HL-60 (cell line): ENCODE measurements at regions not wholly inside any gene's neighbourhood (a gene's known extent, or its start where the extent isn't known, plus 50 kb on each side); places are given as distances from the start of the nearest gene placed in this dataset.

Experiments
- DNase-seq, 2 experiments: peaks; one replicate each; pipeline ENCODE4 v3.0.0-alpha.2; 2010 to 2020; ENCODE audit warnings: low read depth in 1 of 2, low spot score in 1 of 2
- H3K27ac ChIP-seq: fragments of 250-450 bp; sonication (Bioruptor Pico); replicated peaks from 2 replicates; pipeline ENCODE4 v1.5.1; 2020; ENCODE audit warnings: mild to moderate bottlenecking, moderate library complexity
- H3K27me3 ChIP-seq: fragments of 250-450 bp; sonication (Bioruptor Pico); 2 replicates; pipeline ENCODE4 v1.5.1; 2021; ENCODE audit warnings: mild to moderate bottlenecking, moderate library complexity; ENCODE audit not compliant: insufficient read depth, poor library complexity, severe bottlenecking
- H3K4me3 ChIP-seq: replicated peaks from 2 replicates; pipeline ENCODE4 v1.5.1; 2011; ENCODE audit warnings: mild to moderate bottlenecking, control low read depth, low read length; ENCODE audit not compliant: insufficient read depth
- CTCF ChIP-seq: IDR thresholded peaks from one replicate; pipeline ENCODE4 v1.5.1; 2011; ENCODE audit warnings: low read length, control low read depth, inconsistent platforms; ENCODE audit not compliant: insufficient read depth
- GABPA ChIP-seq: IDR thresholded peaks from 2 replicates; pipeline ENCODE4 v1.6.1; 2012; ENCODE audit warnings: low read depth
- POLR2AphosphoS5 ChIP-seq: IDR thresholded peaks from 2 replicates; pipeline ENCODE4 v1.6.1; 2012; ENCODE audit warnings: low read depth
- REST ChIP-seq: IDR thresholded peaks from 2 replicates; pipeline ENCODE4 v1.6.1; 2012; ENCODE audit warnings: low read depth; ENCODE audit not compliant: insufficient replicate concordance
- SPI1 ChIP-seq: IDR thresholded peaks from 2 replicates; pipeline ENCODE4 v1.6.1; 2012; ENCODE audit warnings: low read depth, mild to moderate bottlenecking, borderline replicate concordance

GRCh38 chr15:36458411-36458810 is 121.0 kb upstream of the CDIN1 start:
- Histone ChIP-seq H3K27ac (no peak overlapping the region), H3K4me3 (no peak overlapping the region), H3K27me3 (no peaks in the 10 kb centered on the region)
- TF ChIP-seq REST = no peak
- TF ChIP-seq GABPA = no peak
- TF ChIP-seq POLR2AphosphoS5 = no peak
- TF ChIP-seq CTCF = no peak
- DNase-seq = no peak

- DNase-seq = no peak
- no peaks in the 10 kb centered on the region for H3K27me3 ChIP-seq
- no peak overlapping the region for H3K27ac ChIP-seq
- no peak overlapping the region for H3K4me3 ChIP-seq
- no peak for TF ChIP-seq REST
- no peak for TF ChIP-seq POLR2AphosphoS5
- no peak for TF ChIP-seq GABPA
- TF ChIP-seq CTCF = no peak
- TF ChIP-seq SPI1 = no peak
These were observed 114.1 kb upstream of the CDIN1 start for GRCh38 chr15:36465304-36465703.

- Histone ChIP-seq H3K27me3 (no peaks in the 10 kb centered on the region), H3K27ac (no peak overlapping the region), H3K4me3 (no peak overlapping the region)
- DNase-seq = no peak
- TF ChIP-seq REST (no peak), POLR2AphosphoS5 (no peak), CTCF (no peak), GABPA (no peak), SPI1 (no peak)
These were observed 110.7 kb upstream of the CDIN1 start for GRCh38 chr15:36468746-36469145.
